Neural cell (in vitro differentiated cells): ENCODE measurements at regions not wholly inside any gene's neighbourhood (a gene's known extent, or its start where the extent isn't known, plus 50 kb on each side); places are given as distances from the start of the nearest gene placed in this dataset.

Source experiments
- H2AFZ ChIP-seq: fragments of 200-600, 300-800 bp; sonication (generic), shearing (Covaris generic); 2 replicates; pipeline ENCODE4 v1.6.0; 2014; ENCODE audit warnings: low read depth, mild to moderate bottlenecking, antibody characterized with exemption, low read length, moderate library complexity
- H3F3A ChIP-seq: fragments of 200-600 bp; shearing (Covaris generic); 2 replicates; pipeline ENCODE4 v1.6.1; 2016; ENCODE audit warnings: mild to moderate bottlenecking, moderate library complexity, mixed read lengths, antibody characterized with exemption, low read length; ENCODE audit not compliant: insufficient read depth, poor library complexity, severe bottlenecking
- H3K27ac ChIP-seq: fragments of 200-600, 300-800 bp; sonication (generic), shearing (Covaris generic); 2 replicates; pipeline ENCODE4 v1.5.1; 2014; ENCODE audit warnings: mild to moderate bottlenecking, low read length, moderate library complexity
- H3K27me3 ChIP-seq: fragments of 300-800, 200-600 bp; sonication (generic), shearing (Covaris generic); 2 replicates; pipeline ENCODE4 v1.6.0; 2014; ENCODE audit warnings: mild to moderate bottlenecking, low read depth, low read length, moderate library complexity; ENCODE audit not compliant: insufficient read depth
- H3K36me3 ChIP-seq: fragments of 300-800, 200-600 bp; sonication (generic), shearing (Covaris generic); 2 replicates; pipeline ENCODE4 v1.5.1; 2014; ENCODE audit warnings: mild to moderate bottlenecking, antibody characterized with exemption, low read length, moderate library complexity; ENCODE audit not compliant: insufficient read depth
- H3K4me2 ChIP-seq: fragments of 300-800, 200-600 bp; sonication (generic), shearing (Covaris generic); 2 replicates; pipeline ENCODE4 v1.6.0; 2014; ENCODE audit warnings: mild to moderate bottlenecking, low read length
- H3K4me3 ChIP-seq: fragments of 300-800, 200-600 bp; sonication (generic), shearing (Covaris generic); 2 replicates; pipeline ENCODE4 v1.5.1; 2014; ENCODE audit warnings: mild to moderate bottlenecking, low read length, moderate library complexity
- H3K79me2 ChIP-seq: fragments of 200-600 bp; shearing (Covaris generic); replicated peaks from 2 replicates; pipeline ENCODE4 v1.6.0; 2014; ENCODE audit warnings: mild to moderate bottlenecking, low read length, moderate library complexity; ENCODE audit not compliant: insufficient read depth
- H3K9ac ChIP-seq: fragments of 300-800, 200-600 bp; sonication (generic), shearing (Covaris generic); 2 replicates; pipeline ENCODE4 v1.6.1; 2016; ENCODE audit warnings: mild to moderate bottlenecking, low read length, mixed read lengths
- H3K9me2 ChIP-seq: fragments of 200-600 bp; shearing (Covaris generic); 2 replicates; pipeline ENCODE4 v1.6.1; 2016; ENCODE audit warnings: mild to moderate bottlenecking, low read length, mixed read lengths; ENCODE audit not compliant: insufficient read depth
- H3K9me3 ChIP-seq: fragments of 200-600, 300-800 bp; sonication (generic), shearing (Covaris generic); 2 replicates; pipeline ENCODE4 v1.6.1; 2016; ENCODE audit warnings: mild to moderate bottlenecking, mixed run types, low read length, moderate library complexity, mixed read lengths
- H4K20me1 ChIP-seq: fragments of 200-600 bp; shearing (Covaris generic); 2 replicates; pipeline ENCODE4 v1.6.1; 2016; ENCODE audit warnings: mild to moderate bottlenecking, mixed run types; ENCODE audit not compliant: insufficient read depth
- EP300 ChIP-seq: fragments of 450-650 bp; conservative IDR thresholded peaks from 2 replicates; pipeline ENCODE4 v1.6.1; 2014; ENCODE audit warnings: antibody characterized with exemption, mild to moderate bottlenecking, moderate library complexity; ENCODE audit not compliant: poor library complexity, severe bottlenecking
- EZH2 ChIP-seq: fragments of 200-600, 300-800 bp; shearing (Covaris generic), sonication (generic); IDR thresholded peaks from 2 replicates; pipeline ENCODE4 v1.6.1; 2014; ENCODE audit warnings: antibody characterized with exemption, low read length, borderline replicate concordance, mild to moderate bottlenecking; ENCODE audit not compliant: insufficient read depth, poor library complexity, severe bottlenecking
- MXI1 ChIP-seq: fragments of 450-650 bp; conservative IDR thresholded peaks from 2 replicates; pipeline ENCODE4 v1.6.1; 2014; ENCODE audit warnings: antibody characterized with exemption, mild to moderate bottlenecking; ENCODE audit not compliant: poor library complexity, severe bottlenecking
- POLR2AphosphoS5 ChIP-seq: IDR thresholded peaks from 2 replicates; pipeline ENCODE4 v1.6.1; 2012
- RAD21 ChIP-seq: fragments of 450-650 bp; conservative IDR thresholded peaks from 2 replicates; pipeline ENCODE4 v1.6.1; 2014; ENCODE audit warnings: antibody characterized with exemption, mild to moderate bottlenecking, moderate library complexity
- SMC3 ChIP-seq: fragments of 450-650 bp; conservative IDR thresholded peaks from 2 replicates; pipeline ENCODE4 v1.6.1; 2014; ENCODE audit warnings: antibody characterized with exemption, mild to moderate bottlenecking, moderate library complexity; ENCODE audit not compliant: poor library complexity
- TAF1 ChIP-seq: IDR thresholded peaks from 2 replicates; pipeline ENCODE4 v1.6.1; 2012; ENCODE audit warnings: low read depth
- TF ChIP-seq, protein P1 (sequence below): IDR thresholded peaks from 2 replicates; pipeline ENCODE4 v1.6.1; 2012; ENCODE audit warnings: borderline replicate concordance
- TF ChIP-seq, protein P2 (sequence below): fragments of 450-650 bp; IDR thresholded peaks from 2 replicates; pipeline ENCODE4 v1.5.1; 2014; ENCODE audit warnings: antibody characterized with exemption, mild to moderate bottlenecking, moderate library complexity; ENCODE audit not compliant: poor library complexity, severe bottlenecking

DNA sequence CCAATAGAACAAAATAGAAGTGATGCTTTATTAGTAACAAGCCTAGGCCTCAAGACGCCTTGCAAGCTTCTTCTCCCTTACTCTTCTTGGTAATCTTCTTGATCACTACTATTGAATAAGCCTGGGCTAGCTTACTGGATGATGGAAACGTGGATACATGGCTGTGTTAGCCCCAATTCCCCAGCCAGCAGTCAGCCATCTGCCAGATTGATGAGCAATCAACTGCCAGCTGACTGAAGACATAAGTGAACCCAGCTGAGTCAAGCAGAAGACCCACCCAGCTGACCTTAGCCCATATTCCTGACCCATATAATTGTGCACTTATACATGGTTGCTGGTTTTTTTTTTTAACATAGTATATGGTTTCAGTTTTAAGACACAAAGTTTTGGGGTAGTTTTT, 130.4 kb downstream of the DHX15 start:
- Histone ChIP-seq H3K79me2 (no peaks in the 10 kb centered on the region), H3K4me2 (no peak overlapping the region), H3K27me3 (no peaks in the 10 kb centered on the region), H3K27ac (no peak overlapping the region), H3K4me3 (no peak overlapping the region), H3F3A (no peaks in the 10 kb centered on the region), H3K9ac (no peak overlapping the region), H2AFZ (no peak overlapping the region), H3K9me2 (no peaks in the 10 kb centered on the region), H3K9me3 (no peaks in the 10 kb centered on the region), H4K20me1 (no peaks in the 10 kb centered on the region), H3K36me3 (no peaks in the 10 kb centered on the region)
- TF ChIP-seq RAD21 (no peak), EZH2 (no peak), EP300 (no peak), TAF1 (no peak), POLR2AphosphoS5 (no peak), MXI1 (no peak), SMC3 (no peak)
- TF ChIP-seq, protein P1, sequence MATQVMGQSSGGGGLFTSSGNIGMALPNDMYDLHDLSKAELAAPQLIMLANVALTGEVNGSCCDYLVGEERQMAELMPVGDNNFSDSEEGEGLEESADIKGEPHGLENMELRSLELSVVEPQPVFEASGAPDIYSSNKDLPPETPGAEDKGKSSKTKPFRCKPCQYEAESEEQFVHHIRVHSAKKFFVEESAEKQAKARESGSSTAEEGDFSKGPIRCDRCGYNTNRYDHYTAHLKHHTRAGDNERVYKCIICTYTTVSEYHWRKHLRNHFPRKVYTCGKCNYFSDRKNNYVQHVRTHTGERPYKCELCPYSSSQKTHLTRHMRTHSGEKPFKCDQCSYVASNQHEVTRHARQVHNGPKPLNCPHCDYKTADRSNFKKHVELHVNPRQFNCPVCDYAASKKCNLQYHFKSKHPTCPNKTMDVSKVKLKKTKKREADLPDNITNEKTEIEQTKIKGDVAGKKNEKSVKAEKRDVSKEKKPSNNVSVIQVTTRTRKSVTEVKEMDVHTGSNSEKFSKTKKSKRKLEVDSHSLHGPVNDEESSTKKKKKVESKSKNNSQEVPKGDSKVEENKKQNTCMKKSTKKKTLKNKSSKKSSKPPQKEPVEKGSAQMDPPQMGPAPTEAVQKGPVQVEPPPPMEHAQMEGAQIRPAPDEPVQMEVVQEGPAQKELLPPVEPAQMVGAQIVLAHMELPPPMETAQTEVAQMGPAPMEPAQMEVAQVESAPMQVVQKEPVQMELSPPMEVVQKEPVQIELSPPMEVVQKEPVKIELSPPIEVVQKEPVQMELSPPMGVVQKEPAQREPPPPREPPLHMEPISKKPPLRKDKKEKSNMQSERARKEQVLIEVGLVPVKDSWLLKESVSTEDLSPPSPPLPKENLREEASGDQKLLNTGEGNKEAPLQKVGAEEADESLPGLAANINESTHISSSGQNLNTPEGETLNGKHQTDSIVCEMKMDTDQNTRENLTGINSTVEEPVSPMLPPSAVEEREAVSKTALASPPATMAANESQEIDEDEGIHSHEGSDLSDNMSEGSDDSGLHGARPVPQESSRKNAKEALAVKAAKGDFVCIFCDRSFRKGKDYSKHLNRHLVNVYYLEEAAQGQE: no peak
- TF ChIP-seq, protein P2, sequence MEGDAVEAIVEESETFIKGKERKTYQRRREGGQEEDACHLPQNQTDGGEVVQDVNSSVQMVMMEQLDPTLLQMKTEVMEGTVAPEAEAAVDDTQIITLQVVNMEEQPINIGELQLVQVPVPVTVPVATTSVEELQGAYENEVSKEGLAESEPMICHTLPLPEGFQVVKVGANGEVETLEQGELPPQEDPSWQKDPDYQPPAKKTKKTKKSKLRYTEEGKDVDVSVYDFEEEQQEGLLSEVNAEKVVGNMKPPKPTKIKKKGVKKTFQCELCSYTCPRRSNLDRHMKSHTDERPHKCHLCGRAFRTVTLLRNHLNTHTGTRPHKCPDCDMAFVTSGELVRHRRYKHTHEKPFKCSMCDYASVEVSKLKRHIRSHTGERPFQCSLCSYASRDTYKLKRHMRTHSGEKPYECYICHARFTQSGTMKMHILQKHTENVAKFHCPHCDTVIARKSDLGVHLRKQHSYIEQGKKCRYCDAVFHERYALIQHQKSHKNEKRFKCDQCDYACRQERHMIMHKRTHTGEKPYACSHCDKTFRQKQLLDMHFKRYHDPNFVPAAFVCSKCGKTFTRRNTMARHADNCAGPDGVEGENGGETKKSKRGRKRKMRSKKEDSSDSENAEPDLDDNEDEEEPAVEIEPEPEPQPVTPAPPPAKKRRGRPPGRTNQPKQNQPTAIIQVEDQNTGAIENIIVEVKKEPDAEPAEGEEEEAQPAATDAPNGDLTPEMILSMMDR: no peak

DNA sequence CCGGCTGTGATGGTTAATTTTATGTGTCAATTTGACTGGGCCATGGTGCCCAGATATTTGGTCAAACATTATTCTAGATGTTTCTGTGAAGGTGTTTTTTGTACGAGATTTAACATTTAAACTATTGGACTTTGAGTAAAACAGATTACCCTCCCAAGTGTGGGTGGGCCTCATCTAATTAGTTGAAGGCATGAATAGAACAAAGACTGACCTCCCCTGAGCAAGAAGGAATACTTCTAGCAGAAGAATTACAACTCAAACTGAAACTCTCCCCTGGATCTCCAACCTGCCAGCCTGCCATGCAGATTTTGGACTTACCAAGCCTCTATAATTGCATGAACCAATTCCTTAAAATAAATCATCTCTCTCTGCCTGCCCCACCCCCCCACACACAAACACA, 132.5 kb downstream of the DHX15 start:
- Histone ChIP-seq H3K9me3 (no peaks in the 10 kb centered on the region), H3K27me3 (no peaks in the 10 kb centered on the region), H3K9me2 (no peaks in the 10 kb centered on the region), H3K79me2 (no peaks in the 10 kb centered on the region), H3K36me3 (no peaks in the 10 kb centered on the region), H2AFZ (no peak overlapping the region), H3K4me2 (no peak overlapping the region), H4K20me1 (no peaks in the 10 kb centered on the region), H3K27ac (no peak overlapping the region), H3F3A (no peaks in the 10 kb centered on the region), H3K4me3 (no peak overlapping the region), H3K9ac (no peak overlapping the region)
- TF ChIP-seq TAF1 (no peak), RAD21 (no peak), EZH2 (no peak), MXI1 (no peak), POLR2AphosphoS5 (no peak), EP300 (no peak), SMC3 (no peak)
- TF ChIP-seq, protein P2: no peak
- TF ChIP-seq, protein P1: no peak
